NCI-H1436 (cell line): ENCODE measurements at regions not wholly inside any gene's neighbourhood (a gene's known extent, or its start where the extent isn't known, plus 50 kb on each side); places are given as distances from the start of the nearest gene placed in this dataset.

Experiments used
- DNase-seq: peaks from one replicate; lab custom pipeline; 2025; lab: John Stamatoyannopoulos, UW

- DNase-seq: no peak
Observed at GRCh38 chr11:111194860-111195568, 50.5 kb upstream of the POU2AF2 start.

GRCh38 chr11:111193924-111194490 is 51.5 kb upstream of the POU2AF2 start:
- DNase-seq: no peak

GRCh38 chr11:111189466-111189865 is 56.1 kb upstream of the POU2AF2 start:
- DNase-seq: no peak

GRCh38 chr11:111186308-111186915 is 59.1 kb upstream of the POU2AF2 start:
- no peak for DNase-seq

DNA sequence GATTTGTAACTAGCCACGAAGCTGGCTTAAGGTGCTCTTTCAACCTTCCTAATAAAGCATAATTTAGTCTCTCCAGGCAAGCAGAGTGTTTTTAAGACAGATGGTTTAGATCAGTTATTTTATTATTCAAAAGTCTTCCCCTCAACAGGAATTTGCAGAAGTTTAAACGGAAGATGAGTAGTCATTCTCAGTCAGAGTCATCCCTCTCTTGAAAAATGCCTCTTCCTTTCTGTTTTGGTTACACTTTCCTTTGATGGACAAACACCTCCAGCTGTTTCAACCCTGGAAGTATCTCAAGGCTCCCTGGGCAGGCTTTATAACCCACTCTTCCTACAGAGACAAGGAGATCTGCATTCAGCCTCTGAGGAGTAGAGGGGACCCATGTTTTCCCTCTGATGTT is 60.3 kb upstream of the POU2AF2 start:
- no peak for DNase-seq

DNA sequence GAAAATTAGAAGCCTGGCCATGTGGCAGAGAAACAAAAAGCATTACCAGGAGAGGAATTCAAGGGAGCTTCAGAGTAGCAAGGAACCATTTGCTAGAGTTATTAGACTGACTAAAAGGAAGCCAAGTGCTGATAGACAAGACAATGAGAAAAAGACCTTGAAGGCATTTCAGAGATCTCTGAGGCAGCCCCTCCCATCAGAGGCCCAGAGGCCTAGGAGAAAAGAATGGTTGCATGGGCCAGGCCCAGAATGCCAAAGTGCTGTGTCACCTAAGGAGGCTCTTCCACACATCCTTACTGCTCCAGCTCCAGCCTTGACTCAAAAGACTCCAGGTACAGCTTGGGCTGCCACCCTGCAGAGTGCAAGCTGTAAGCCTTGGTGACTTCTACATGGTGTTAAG is 61.8 kb upstream of the POU2AF2 start:
- no peak for DNase-seq

GRCh38 chr11:111179184-111179910 is 66.2 kb upstream of the POU2AF2 start:
- DNase-seq: no peak

GRCh38 chr11:111177037-111177871 is 68.3 kb upstream of the POU2AF2 start:
- no peak for DNase-seq

- DNase-seq: no peak
Observed at GRCh38 chr11:111176603-111177002, 68.9 kb upstream of the POU2AF2 start.

DNA sequence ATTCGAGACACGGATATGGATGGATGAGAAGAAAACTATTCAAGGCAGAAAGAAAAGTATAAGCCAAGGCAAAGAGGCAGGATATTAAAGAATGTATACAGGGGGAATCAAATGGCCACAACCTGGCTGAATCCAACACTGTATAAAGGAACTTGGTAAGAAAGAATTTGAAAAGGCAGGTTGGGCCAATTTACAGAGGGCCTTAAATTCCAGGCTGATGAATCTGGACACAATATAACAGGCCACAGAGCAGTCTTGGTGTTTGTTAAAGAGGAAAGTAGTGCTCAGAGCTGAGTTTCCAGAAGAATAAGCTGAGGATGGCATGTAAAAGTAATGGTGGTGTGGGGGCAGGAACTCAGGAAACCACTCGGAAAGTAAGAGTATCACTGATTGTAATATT is 72.3 kb upstream of the POU2AF2 start:
- no peak for DNase-seq

- no peak for DNase-seq
Observed at GRCh38 chr11:111172321-111172862, 73.1 kb upstream of the POU2AF2 start.

DNA sequence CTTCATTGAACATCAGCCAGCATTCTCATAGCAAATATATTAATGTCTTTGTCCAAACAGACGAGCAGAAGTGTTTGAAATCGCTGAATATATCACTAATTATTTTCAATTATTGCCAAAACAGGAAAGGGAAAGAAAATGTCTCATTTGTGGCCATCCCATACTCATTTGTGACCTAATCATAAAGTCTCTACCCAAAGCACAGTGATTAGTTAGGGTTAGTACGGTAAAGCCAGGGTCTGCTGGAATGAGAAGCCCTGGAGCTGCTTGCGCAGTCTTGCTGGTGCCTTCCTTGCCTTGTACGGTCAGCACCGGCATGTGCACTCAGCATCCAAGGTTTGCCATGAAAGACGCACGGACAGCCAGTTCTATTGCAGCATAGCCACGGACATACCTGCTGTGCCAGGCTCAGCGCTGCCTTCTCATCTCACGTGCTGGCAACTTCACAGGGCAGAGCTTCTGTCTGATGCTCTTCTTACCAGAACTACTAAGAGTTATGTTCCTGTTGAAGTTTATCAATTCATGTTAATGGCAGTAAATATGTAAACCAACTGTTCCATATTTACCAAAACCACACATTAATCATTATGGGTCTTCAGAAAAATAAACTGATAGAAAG is 74.7 kb upstream of the POU2AF2 start:
- DNase-seq: no peak

GRCh38 chr11:111169367-111169766 is 76.2 kb upstream of the POU2AF2 start:
- no peak for DNase-seq

DNA sequence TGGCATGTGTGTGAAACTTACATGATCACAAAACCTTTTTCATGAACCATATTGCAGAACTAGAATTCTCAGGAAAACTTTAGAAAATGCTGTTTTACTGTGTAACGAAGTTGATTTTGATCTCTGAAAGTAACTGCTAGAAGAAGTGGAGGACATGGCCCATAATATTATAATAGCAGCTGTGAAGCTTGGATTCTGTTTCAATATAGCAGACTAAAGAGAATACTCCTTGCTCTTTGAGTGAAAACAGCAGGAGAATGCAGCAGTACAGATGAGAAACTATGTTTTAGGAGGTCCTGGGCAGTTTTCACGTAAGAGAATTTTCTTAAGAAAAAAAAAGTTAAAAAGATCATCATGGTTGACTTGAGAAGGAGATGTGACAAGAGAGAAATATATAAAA is 76.7 kb upstream of the POU2AF2 start:
- DNase-seq: no peak

GRCh38 chr11:111167666-111168065 is 77.9 kb upstream of the POU2AF2 start:
- no peak for DNase-seq

DNA sequence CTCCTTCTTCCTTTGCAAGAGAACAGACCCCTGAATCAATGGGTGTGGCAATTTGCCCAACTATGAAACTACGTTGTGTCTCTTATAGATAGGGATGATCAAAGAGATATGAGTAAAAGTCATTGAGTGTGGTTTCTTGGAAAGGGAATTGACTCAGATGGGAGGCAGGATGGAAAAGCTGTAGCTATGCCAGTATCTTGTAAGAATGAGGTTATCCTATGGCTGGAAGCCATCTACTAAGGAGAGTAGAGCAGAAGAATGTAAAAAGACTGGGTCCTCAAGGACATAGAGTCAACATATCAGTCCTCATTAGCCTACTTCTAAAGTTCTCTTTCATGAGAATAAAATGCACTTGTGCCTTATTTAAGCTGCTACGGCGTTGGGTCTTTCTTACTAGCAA is 78.9 kb upstream of the POU2AF2 start:
- no peak for DNase-seq

GRCh38 chr11:111162305-111162704 is 83.2 kb upstream of the POU2AF2 start:
- DNase-seq: no peak

DNA sequence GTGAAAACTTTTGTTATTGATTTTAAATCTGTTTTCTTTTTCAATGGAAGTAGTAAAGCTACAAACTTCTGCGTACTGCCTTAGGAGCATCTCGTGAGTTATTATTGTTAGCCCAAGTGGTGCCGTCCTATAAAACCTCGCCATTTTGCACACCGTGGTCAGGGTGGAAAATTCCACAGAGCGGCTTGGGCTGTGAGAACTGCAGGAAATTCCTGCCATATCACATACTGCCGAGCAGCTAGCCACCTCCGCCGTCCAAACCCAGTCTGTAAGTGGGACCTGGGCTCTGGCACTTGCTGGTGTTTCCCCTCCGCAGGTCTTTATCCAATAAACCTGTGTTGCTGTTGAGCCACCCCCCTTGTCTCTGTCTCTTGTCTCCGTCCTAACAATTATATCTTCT is 88.0 kb upstream of the POU2AF2 start:
- DNase-seq: no peak

GRCh38 chr11:111155021-111155420 is 90.5 kb upstream of the POU2AF2 start:
- no peak for DNase-seq

DNA sequence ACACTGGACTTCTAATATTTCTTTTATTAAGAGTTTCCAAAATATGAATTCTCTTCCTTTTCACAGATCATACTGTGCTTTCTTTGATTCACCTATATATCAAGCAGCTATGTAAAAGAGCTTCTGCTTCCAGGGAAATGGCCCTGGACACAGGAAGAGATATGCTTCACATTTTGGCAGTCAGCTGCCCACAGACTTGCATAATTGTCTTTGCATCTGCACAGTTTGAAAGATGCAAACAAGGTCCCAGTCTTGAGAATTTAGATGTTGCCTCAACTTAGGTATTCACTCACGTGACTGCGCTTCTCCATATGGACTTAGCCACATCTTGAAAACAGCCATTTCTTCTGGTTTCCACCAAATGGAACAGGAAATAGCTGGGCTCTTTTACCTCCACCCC is 92.3 kb upstream of the POU2AF2 start:
- DNase-seq: no peak

DNA sequence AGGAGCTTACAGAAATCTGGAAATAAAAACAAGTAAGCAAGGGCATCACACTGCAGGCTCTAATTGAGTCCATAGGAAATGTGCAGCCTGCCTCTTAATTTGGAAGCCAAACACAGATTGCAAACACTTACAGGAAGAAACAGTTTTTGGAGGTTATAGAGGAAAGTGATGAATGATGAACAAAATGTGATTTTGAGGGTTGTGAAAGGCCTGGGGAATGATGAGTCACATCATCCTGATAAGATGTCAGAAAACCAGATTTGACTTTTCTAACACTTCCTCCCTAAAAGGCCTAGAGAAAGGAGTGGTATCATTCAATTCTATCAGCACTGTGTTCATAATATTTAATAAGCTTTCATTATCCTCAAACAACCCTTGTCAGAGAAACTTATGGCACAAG is 96.6 kb upstream of the POU2AF2 start:
- no peak for DNase-seq
